ENCODE measurements at regions not wholly inside any gene's neighbourhood (a gene's known extent, or its start where the extent isn't known, plus 50 kb on each side); places are given as distances from the start of the nearest gene placed in this dataset.

- Mint-ChIP-seq H3K27me3 (ENCODE audit: low read depth, unreplicated experiment) (peaks cover 4% of the 10 kb centered on the region), H3K9me3 (ENCODE audit: unreplicated experiment) (no peaks in the 10 kb centered on the region), H3K4me3 (ENCODE audit: unreplicated experiment) (no peak overlapping the region), H3K36me3 (ENCODE audit: low read depth, unreplicated experiment) (no peaks in the 10 kb centered on the region), H3K4me1 (ENCODE audit: low read depth, unreplicated experiment) (peaks cover 8% of the 10 kb centered on the region), H3K27ac (ENCODE audit: unreplicated experiment) (no peak overlapping the region)
- peaks cover 2% of the 10 kb centered on the region for H3K4me1 ChIP-seq (ENCODE audit: insufficient read depth, low read length)
- H3K9me3 ChIP-seq (ENCODE audit: insufficient read depth, low read depth, low read length): no peaks in the 10 kb centered on the region
- no peaks in the 10 kb centered on the region for H3K36me3 ChIP-seq (ENCODE audit: insufficient read depth, low read length)
- TF ChIP-seq CTCF (IDR thresholded peaks at IDR 0.05; ENCODE audit: insufficient read depth, low read depth, low read length) (no peak), EZH2 (IDR thresholded peaks at IDR 0.05; ENCODE audit: insufficient read depth, low read length) (no peak)
- no peak for FAIRE-seq
- no peak overlapping the region for H3K9ac ChIP-seq (ENCODE audit: low read length)
- no peaks in the 10 kb centered on the region for H4K20me1 ChIP-seq (ENCODE audit: insufficient read depth, low read length)
- no peaks in the 10 kb centered on the region for H3K79me2 ChIP-seq (ENCODE audit: insufficient read depth, low read length)
- no peak overlapping the region for H3K4me3 ChIP-seq (ENCODE audit: insufficient read depth, low read depth, low read length)
- no peaks in the 10 kb centered on the region for H3K27me3 ChIP-seq (ENCODE audit: insufficient read depth, low read length)
- DNase-seq (ENCODE audit: low read depth): no peak
- H2AFZ ChIP-seq (ENCODE audit: low read depth, low read length): no peak overlapping the region
- no peak overlapping the region for H3K27ac ChIP-seq (ENCODE audit: low read depth, low read length)
- no peak overlapping the region for H3K4me2 ChIP-seq (ENCODE audit: low read length)
Measured at GRCh38 chr22:27450448-27450847, 351.1 kb downstream of the MN1 start.

DNA sequence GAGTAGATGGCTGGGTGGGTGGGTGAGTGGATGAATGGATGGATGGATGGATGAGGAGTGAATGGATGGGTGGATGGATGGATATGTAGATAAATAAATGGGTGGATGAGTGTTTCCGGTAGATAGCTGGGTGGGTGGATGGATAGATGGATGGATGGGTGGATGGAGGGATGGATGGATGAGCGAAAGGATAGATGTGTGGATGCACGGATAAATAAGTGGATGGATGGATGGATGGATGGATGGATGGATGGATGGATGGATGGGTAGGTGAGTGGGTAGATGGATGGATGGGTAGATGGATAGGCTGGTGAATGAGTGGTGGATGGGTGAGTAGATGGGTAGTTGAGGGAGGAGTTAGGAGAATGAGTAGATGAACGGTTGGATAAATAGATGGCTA, 349.3 kb downstream of the MN1 start:
- no peak for DNase-seq (ENCODE audit: low read depth)
- Mint-ChIP-seq H3K4me3 (ENCODE audit: unreplicated experiment) (no peak overlapping the region), H3K36me3 (ENCODE audit: low read depth, unreplicated experiment) (no peaks in the 10 kb centered on the region), H3K27ac (ENCODE audit: unreplicated experiment) (no peak overlapping the region), H3K9me3 (ENCODE audit: unreplicated experiment) (no peaks in the 10 kb centered on the region), H3K4me1 (ENCODE audit: low read depth, unreplicated experiment) (peaks cover 21% of the 10 kb centered on the region), H3K27me3 (ENCODE audit: low read depth, unreplicated experiment) (peaks cover 4% of the 10 kb centered on the region)
- no peak overlapping the region for H3K9ac ChIP-seq (ENCODE audit: low read length)
- H3K79me2 ChIP-seq (ENCODE audit: insufficient read depth, low read length): no peaks in the 10 kb centered on the region
- no peak for TF ChIP-seq EZH2 (IDR thresholded peaks at IDR 0.05; ENCODE audit: insufficient read depth, low read length)
- TF ChIP-seq CTCF (IDR thresholded peaks at IDR 0.05; ENCODE audit: insufficient read depth, low read depth, low read length): no peak
- FAIRE-seq: no peak
- H3K27ac ChIP-seq (ENCODE audit: low read depth, low read length): no peak overlapping the region
- H3K4me2 ChIP-seq (ENCODE audit: low read length): no peak overlapping the region
- H3K27me3 ChIP-seq (ENCODE audit: insufficient read depth, low read length): no peaks in the 10 kb centered on the region
- H3K4me3 ChIP-seq (ENCODE audit: insufficient read depth, low read depth, low read length): no peak overlapping the region
- H3K36me3 ChIP-seq (ENCODE audit: insufficient read depth, low read length): no peaks in the 10 kb centered on the region
- H3K9me3 ChIP-seq (ENCODE audit: insufficient read depth, low read depth, low read length): no peaks in the 10 kb centered on the region
- H2AFZ ChIP-seq (ENCODE audit: low read depth, low read length): no peak overlapping the region
- H4K20me1 ChIP-seq (ENCODE audit: insufficient read depth, low read length): no peaks in the 10 kb centered on the region
- peaks cover 11% of the 10 kb centered on the region for H3K4me1 ChIP-seq (ENCODE audit: insufficient read depth, low read length)

DNA sequence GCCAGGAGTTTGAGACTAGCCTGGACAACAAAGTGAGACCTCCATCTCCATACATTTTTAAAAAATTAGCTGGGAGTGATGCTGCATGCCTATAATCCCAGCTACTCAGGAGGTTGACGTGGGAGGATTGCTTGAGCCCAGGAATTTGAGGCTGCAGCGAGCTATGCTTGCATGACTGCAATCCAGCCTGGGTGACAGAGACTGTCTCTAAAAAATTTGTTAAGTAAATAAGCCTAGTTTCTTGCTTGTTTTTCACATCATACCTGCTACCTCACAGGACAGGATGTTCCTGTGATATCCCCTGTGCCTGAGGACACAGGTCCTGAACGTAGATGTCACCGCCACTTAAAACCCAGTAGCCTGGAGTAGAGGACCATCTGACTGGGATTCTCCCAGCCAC, 348.6 kb downstream of the MN1 start:
- Histone ChIP-seq H3K4me2 (ENCODE audit: low read length) (no peak overlapping the region), H4K20me1 (ENCODE audit: insufficient read depth, low read length) (no peaks in the 10 kb centered on the region), H3K9me3 (ENCODE audit: insufficient read depth, low read depth, low read length) (no peaks in the 10 kb centered on the region), H3K4me1 (ENCODE audit: insufficient read depth, low read length) (peaks cover 18% of the 10 kb centered on the region), H3K9ac (ENCODE audit: low read length) (no peak overlapping the region), H3K27ac (ENCODE audit: low read depth, low read length) (no peak overlapping the region), H3K27me3 (ENCODE audit: insufficient read depth, low read length) (no peaks in the 10 kb centered on the region), H2AFZ (ENCODE audit: low read depth, low read length) (no peak overlapping the region), H3K79me2 (ENCODE audit: insufficient read depth, low read length) (no peaks in the 10 kb centered on the region), H3K4me3 (ENCODE audit: insufficient read depth, low read depth, low read length) (no peak overlapping the region), H3K36me3 (ENCODE audit: insufficient read depth, low read length) (no peaks in the 10 kb centered on the region)
- no peaks in the 10 kb centered on the region for H3K36me3 Mint-ChIP-seq (ENCODE audit: low read depth, unreplicated experiment)
- no peak for FAIRE-seq
- no peak overlapping the region for H3K4me3 Mint-ChIP-seq (ENCODE audit: unreplicated experiment)
- peaks cover 27% of the 10 kb centered on the region for H3K4me1 Mint-ChIP-seq (ENCODE audit: low read depth, unreplicated experiment)
- no peak overlapping the region for H3K27ac Mint-ChIP-seq (ENCODE audit: unreplicated experiment)
- H3K9me3 Mint-ChIP-seq (ENCODE audit: unreplicated experiment): no peaks in the 10 kb centered on the region
- H3K27me3 Mint-ChIP-seq (ENCODE audit: low read depth, unreplicated experiment): peaks cover 4% of the 10 kb centered on the region
- DNase-seq (ENCODE audit: low read depth): no peak
- no peak for TF ChIP-seq EZH2 (IDR thresholded peaks at IDR 0.05; ENCODE audit: insufficient read depth, low read length)
- no peak for TF ChIP-seq CTCF (IDR thresholded peaks at IDR 0.05; ENCODE audit: insufficient read depth, low read depth, low read length)

Measured in astrocyte (in vitro differentiated cells and primary cell).